GM12878 (cell line): ENCODE measurements at regions not wholly inside any gene's neighbourhood (a gene's known extent, or its start where the extent isn't known, plus 50 kb on each side); places are given as distances from the start of the nearest gene placed in this dataset.
A peak's percentile ranks its signal among the peaks of the same experiment; 100 is the strongest.

Source experiments
- ATAC-seq: fragments of 200-7000 bp; cut with Tn5 transposase; 3 replicates; pipeline ENCODE4 v1.9.1; 2020; ENCODE audit warnings: mild to moderate bottlenecking, moderate library complexity
- BruUV-seq: library from RNA; stranded (reverse); fragments of 400-500 nt; replicated peaks from 2 replicates; lab custom pipeline; 2021; lab: Mats Ljungman, UMichigan
- CTCF ChIA-PET: fragments of 300-600 bp; sonication (Branson Sonifier 250); formaldehyde crosslinking; extraction: SDS; loops from one replicate; lab custom pipeline; 2021; ENCODE audit warnings: inconsistent platforms; lab: Yijun Ruan, JAX
- POLR2A ChIA-PET: fragments of 350-600 bp; formaldehyde crosslinking; extraction: SDS; loops from one replicate; lab custom pipeline; 2021; ENCODE audit warnings: inconsistent platforms; lab: Charles Lee
- RAD21 ChIA-PET: fragments of 300-600 bp; sonication (Branson Sonifier 250); formaldehyde crosslinking; loops from one replicate; lab custom pipeline; 2023; ENCODE audit warnings: antibody characterized with exemption; ENCODE audit not compliant: unreplicated experiment; lab: Charles Lee
- SMC1A ChIA-PET: fragments of 300-600 bp; sonication (Branson Sonifier 250); formaldehyde crosslinking; loops from one replicate; lab custom pipeline; 2023; ENCODE audit not compliant: unreplicated experiment, uncharacterized antibody; lab: Charles Lee
- DNase-seq: peaks from one replicate; pipeline ENCODE4 v3.0.0-alpha.2; 2011; ENCODE audit warnings: low read depth, low spot score
- FAIRE-seq: peaks from 3 replicates; lab custom pipeline; 2011; peaks lifted over from hg19 to GRCh38; lab: Jason Lieb, UNC
- H2AFZ ChIP-seq: 2 replicates; pipeline ENCODE4 v1.6.0; 2011; ENCODE audit warnings: low read depth, low read length, control low read depth; ENCODE audit not compliant: control insufficient read depth
- H3K27ac ChIP-seq: 2 replicates; pipeline ENCODE4 v1.5.1; 2011; ENCODE audit warnings: control low read depth; ENCODE audit not compliant: control insufficient read depth, insufficient read depth
- H3K27me3 ChIP-seq, 2 experiments: replicated peaks in 1 of 2; 2 replicates each; pipeline versions ENCODE4 v1.6.0 to v1.6.1; 2011; ENCODE audit warnings: low read length in 1 of 2; ENCODE audit not compliant: control insufficient read depth in 2 of 2, insufficient read depth in 2 of 2
- H3K36me3 ChIP-seq, 2 experiments: 2 replicates each; pipeline ENCODE4 v1.5.1; 2011; ENCODE audit warnings: low read length in 1 of 2; ENCODE audit not compliant: control insufficient read depth in 2 of 2, insufficient read depth in 2 of 2
- H3K4me1 ChIP-seq: 2 replicates; pipeline ENCODE4 v1.6.1; 2011; ENCODE audit warnings: mild to moderate bottlenecking, low read length, moderate library complexity, mixed read lengths; ENCODE audit not compliant: control insufficient read depth, insufficient read depth
- H3K4me2 ChIP-seq: 2 replicates; pipeline ENCODE4 v1.6.0; 2011; ENCODE audit warnings: control low read depth; ENCODE audit not compliant: control insufficient read depth, insufficient read depth
- H3K4me3 ChIP-seq: fragments of 200-600 bp; sonication (generic); 2 replicates; pipeline ENCODE4 v1.5.1; 2016
- H3K79me2 ChIP-seq: 2 replicates; pipeline ENCODE4 v1.6.0; 2011; ENCODE audit warnings: low read length; ENCODE audit not compliant: control insufficient read depth, insufficient read depth
- H3K9ac ChIP-seq: 2 replicates; pipeline ENCODE4 v1.8.0; 2011; ENCODE audit warnings: low read length, control low read depth, mixed read lengths; ENCODE audit not compliant: control insufficient read depth, insufficient read depth
- H3K9me3 ChIP-seq: replicated peaks from 3 replicates; pipeline ENCODE4 v1.5.1; 2011; ENCODE audit warnings: mild to moderate bottlenecking, low read length; ENCODE audit not compliant: control insufficient read depth, insufficient read depth
- H4K20me1 ChIP-seq: 2 replicates; pipeline ENCODE4 v1.6.0; 2011; ENCODE audit not compliant: control insufficient read depth, insufficient read depth
- CREB1 ChIP-seq: IDR thresholded peaks from 2 replicates; pipeline ENCODE4 v1.6.1; 2012; ENCODE audit warnings: low read depth, mild to moderate bottlenecking, inconsistent platforms
- CREM ChIP-seq: IDR thresholded peaks from 2 replicates; pipeline ENCODE4 v1.6.1; 2014; ENCODE audit warnings: antibody characterized with exemption, low read depth
- DPF2 ChIP-seq: fragments of 450-650 bp; IDR thresholded peaks from 2 replicates; pipeline ENCODE4 v1.6.1; 2017; ENCODE audit warnings: mild to moderate bottlenecking
- ETV6 ChIP-seq, 2 experiments: fragments of 450-650 bp in 1 of 2; IDR thresholded peaks in 1 of 2; conservative IDR thresholded peaks in 1 of 2; 2 replicates each; pipeline ENCODE4 v1.6.1; 2014; ENCODE audit warnings: antibody characterized with exemption in 1 of 2, borderline replicate concordance in 1 of 2, low read depth in 1 of 2, mild to moderate bottlenecking in 1 of 2, moderate library complexity in 1 of 2
- NFYA ChIP-seq: IDR thresholded peaks from 2 replicates; pipeline ENCODE4 v1.6.1; 2011; ENCODE audit warnings: low read depth, mild to moderate bottlenecking, low read length, improper control_type of control experiment, borderline replicate concordance
- NR2F1 ChIP-seq: fragments of 450-650 bp; conservative IDR thresholded peaks from 2 replicates; pipeline ENCODE4 v1.6.1; 2017; ENCODE audit warnings: mild to moderate bottlenecking
- RUNX3 ChIP-seq: IDR thresholded peaks from 2 replicates; pipeline ENCODE4 v1.6.1; 2012; ENCODE audit warnings: low read length, inconsistent platforms
- SMAD1 ChIP-seq: fragments of 450-650 bp; IDR thresholded peaks from 2 replicates; pipeline ENCODE4 v1.6.1; 2018; ENCODE audit warnings: mild to moderate bottlenecking, low read depth; ENCODE audit not compliant: partially characterized antibody
- ZNF217 ChIP-seq: fragments of 450-650 bp; IDR thresholded peaks from 2 replicates; pipeline ENCODE4 v1.6.1; 2017; ENCODE audit warnings: antibody characterized with exemption, mild to moderate bottlenecking
- WGBS: methylation state at CpG from one replicate; pipeline ENCODE4 v1.1.6; 2016; ENCODE audit warnings: low lambda C conversion rate; ENCODE audit not compliant: insufficient replicate concordance, insufficient coverage; ENCODE audit errors: missing lambda C conversion rate; 5-methylcytosine and 5-hydroxymethylcytosine counted together
- in situ Hi-C: fragments of 300-500 bp; cut with MboI; formaldehyde crosslinking; loops from 9 replicates; pipeline ENCODE4 v1.14.3; 2018; ENCODE audit warnings: mixed read lengths
- intact Hi-C: fragments of 100-400 bp; cut with micrococcal nuclease; formaldehyde crosslinking; loops from one replicate; pipeline ENCODE4 v1.14.2; 2022; ENCODE audit not compliant: unreplicated experiment
- TF ChIP-seq, protein P1 (sequence below): fragments of 450-650 bp; IDR thresholded peaks from 2 replicates; pipeline ENCODE4 v1.6.1; 2016; ENCODE audit warnings: mild to moderate bottlenecking
- TF ChIP-seq, protein P2 (sequence below): fragments of 450-650 bp; IDR thresholded peaks from 2 replicates; pipeline ENCODE4 v1.6.1; 2017; ENCODE audit warnings: mild to moderate bottlenecking, low read depth, inconsistent platforms; ENCODE audit not compliant: poor library complexity, severe bottlenecking
- TF ChIP-seq, protein P3 (sequence below): IDR thresholded peaks from 2 replicates; pipeline ENCODE4 v1.6.1; 2012; ENCODE audit warnings: low read length, inconsistent platforms
- TF ChIP-seq, protein P4 (sequence below): IDR thresholded peaks from 2 replicates; pipeline ENCODE4 v1.6.1; 2011; ENCODE audit warnings: mild to moderate bottlenecking, low read depth, low read length, moderate library complexity; ENCODE audit not compliant: insufficient replicate concordance
- TF ChIP-seq, protein P5 (sequence below): fragments of 450-650 bp; formaldehyde crosslinking; IDR thresholded peaks from 2 replicates; pipeline ENCODE4 v1.4.0; 2020; ENCODE audit warnings: mild to moderate bottlenecking, moderate library complexity

DNA sequence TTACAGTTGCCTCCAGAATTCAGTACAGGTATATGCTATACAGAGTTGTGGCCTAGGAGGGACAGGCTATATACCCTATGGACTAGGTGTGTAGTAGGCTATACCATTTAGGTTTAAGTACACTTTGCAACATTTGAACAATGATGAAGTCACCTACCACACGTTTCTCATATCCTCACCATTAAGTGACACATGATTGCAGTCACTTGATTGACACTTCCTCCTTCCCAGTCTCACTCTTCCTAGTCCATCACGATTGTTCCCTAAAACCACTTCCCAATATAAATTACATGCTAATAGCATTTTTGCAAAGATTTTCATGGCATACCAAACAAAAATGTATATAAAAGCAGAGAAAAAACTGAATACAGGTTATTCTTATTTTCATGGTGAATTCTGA lies 312.2 kb downstream of the EPB41L4A start:
- H3K27ac ChIP-seq = no peak overlapping the region
- H3K4me3 ChIP-seq = no peak overlapping the region
- POLR2A ChIA-PET = no interaction called here
- DNase-seq (no peak), ATAC-seq (peak; percentile 80), FAIRE-seq (no peak)
- RAD21 ChIA-PET = interaction anchor here (1.3 kb wide), 1 partner anchor 39 kb away, joined by 4 read pairs; no protein-coding TSS in a partner anchor
- no peak overlapping the region for H3K4me2 ChIP-seq
- H2AFZ ChIP-seq = no peak overlapping the region
- CTCF ChIA-PET = no interaction called here
- no peaks in the 10 kb centered on the region for H3K36me3 ChIP-seq
- no peak overlapping the region for H3K9ac ChIP-seq
- H4K20me1 ChIP-seq = no peaks in the 10 kb centered on the region
- SMC1A ChIA-PET = interaction anchor here (1.5 to 2.7 kb wide), 3 partner anchors 10 to 39 kb away, joined by 5 to 9 read pairs (median 5); no protein-coding TSS in a partner anchor
- H3K27me3 ChIP-seq = no peaks in the 10 kb centered on the region
- WGBS = 2% methylated on average over 2 of the region's 2 CpGs
- H3K79me2 ChIP-seq = no peaks in the 10 kb centered on the region
- no peaks in the 10 kb centered on the region for H3K4me1 ChIP-seq
- BruUV-seq = no TSS peak
- H3K9me3 ChIP-seq = no peaks in the 10 kb centered on the region; the same call in 1 of the 3 replicates
- in situ Hi-C loops = no loop called here
- intact Hi-C loops = loop anchor here (5.0 kb wide), 1 partner anchor 35 kb away; no protein-coding TSS in a partner anchor
- TF ChIP-seq, protein P1, sequence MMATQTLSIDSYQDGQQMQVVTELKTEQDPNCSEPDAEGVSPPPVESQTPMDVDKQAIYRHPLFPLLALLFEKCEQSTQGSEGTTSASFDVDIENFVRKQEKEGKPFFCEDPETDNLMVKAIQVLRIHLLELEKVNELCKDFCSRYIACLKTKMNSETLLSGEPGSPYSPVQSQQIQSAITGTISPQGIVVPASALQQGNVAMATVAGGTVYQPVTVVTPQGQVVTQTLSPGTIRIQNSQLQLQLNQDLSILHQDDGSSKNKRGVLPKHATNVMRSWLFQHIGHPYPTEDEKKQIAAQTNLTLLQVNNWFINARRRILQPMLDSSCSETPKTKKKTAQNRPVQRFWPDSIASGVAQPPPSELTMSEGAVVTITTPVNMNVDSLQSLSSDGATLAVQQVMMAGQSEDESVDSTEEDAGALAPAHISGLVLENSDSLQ = peak; percentile 89
- TF ChIP-seq ZNF217 (no peak), NFYA (no peak), ETV6 (conservative IDR thresholded peaks at IDR 0.05 in 1 of 2, IDR thresholded peaks at IDR 0.05 in 1 of 2; ENCODE audit: borderline replicate concordance in 1 of 2, low read depth in 1 of 2) (0 out of 4 replicates have a peak, but pooled peaks of 1 of the 2 experiments have one; percentile 35), DPF2 (0 out of 2 replicates have a peak, but pooled peaks have one; percentile 49), RUNX3 (peak; percentile 56; the same call in 1 of the 2 replicates), NR2F1 (no peak), CREB1 (no peak), CREM (0 out of 2 replicates have a peak, but pooled peaks have one; percentile 38), SMAD1 (no peak)
- TF ChIP-seq, protein P2, sequence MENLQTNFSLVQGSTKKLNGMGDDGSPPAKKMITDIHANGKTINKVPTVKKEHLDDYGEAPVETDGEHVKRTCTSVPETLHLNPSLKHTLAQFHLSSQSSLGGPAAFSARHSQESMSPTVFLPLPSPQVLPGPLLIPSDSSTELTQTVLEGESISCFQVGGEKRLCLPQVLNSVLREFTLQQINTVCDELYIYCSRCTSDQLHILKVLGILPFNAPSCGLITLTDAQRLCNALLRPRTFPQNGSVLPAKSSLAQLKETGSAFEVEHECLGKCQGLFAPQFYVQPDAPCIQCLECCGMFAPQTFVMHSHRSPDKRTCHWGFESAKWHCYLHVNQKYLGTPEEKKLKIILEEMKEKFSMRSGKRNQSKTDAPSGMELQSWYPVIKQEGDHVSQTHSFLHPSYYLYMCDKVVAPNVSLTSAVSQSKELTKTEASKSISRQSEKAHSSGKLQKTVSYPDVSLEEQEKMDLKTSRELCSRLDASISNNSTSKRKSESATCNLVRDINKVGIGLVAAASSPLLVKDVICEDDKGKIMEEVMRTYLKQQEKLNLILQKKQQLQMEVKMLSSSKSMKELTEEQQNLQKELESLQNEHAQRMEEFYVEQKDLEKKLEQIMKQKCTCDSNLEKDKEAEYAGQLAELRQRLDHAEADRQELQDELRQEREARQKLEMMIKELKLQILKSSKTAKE = no peak
- TF ChIP-seq, protein P3, sequence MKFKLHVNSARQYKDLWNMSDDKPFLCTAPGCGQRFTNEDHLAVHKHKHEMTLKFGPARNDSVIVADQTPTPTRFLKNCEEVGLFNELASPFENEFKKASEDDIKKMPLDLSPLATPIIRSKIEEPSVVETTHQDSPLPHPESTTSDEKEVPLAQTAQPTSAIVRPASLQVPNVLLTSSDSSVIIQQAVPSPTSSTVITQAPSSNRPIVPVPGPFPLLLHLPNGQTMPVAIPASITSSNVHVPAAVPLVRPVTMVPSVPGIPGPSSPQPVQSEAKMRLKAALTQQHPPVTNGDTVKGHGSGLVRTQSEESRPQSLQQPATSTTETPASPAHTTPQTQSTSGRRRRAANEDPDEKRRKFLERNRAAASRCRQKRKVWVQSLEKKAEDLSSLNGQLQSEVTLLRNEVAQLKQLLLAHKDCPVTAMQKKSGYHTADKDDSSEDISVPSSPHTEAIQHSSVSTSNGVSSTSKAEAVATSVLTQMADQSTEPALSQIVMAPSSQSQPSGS = 0 out of 2 replicates have a peak, but pooled peaks have one; percentile 38
- TF ChIP-seq, protein P4, sequence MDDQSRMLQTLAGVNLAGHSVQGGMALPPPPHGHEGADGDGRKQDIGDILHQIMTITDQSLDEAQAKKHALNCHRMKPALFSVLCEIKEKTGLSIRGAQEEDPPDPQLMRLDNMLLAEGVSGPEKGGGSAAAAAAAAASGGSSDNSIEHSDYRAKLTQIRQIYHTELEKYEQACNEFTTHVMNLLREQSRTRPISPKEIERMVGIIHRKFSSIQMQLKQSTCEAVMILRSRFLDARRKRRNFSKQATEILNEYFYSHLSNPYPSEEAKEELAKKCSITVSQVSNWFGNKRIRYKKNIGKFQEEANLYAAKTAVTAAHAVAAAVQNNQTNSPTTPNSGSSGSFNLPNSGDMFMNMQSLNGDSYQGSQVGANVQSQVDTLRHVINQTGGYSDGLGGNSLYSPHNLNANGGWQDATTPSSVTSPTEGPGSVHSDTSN = peak; percentile 73
- TF ChIP-seq, protein P5, sequence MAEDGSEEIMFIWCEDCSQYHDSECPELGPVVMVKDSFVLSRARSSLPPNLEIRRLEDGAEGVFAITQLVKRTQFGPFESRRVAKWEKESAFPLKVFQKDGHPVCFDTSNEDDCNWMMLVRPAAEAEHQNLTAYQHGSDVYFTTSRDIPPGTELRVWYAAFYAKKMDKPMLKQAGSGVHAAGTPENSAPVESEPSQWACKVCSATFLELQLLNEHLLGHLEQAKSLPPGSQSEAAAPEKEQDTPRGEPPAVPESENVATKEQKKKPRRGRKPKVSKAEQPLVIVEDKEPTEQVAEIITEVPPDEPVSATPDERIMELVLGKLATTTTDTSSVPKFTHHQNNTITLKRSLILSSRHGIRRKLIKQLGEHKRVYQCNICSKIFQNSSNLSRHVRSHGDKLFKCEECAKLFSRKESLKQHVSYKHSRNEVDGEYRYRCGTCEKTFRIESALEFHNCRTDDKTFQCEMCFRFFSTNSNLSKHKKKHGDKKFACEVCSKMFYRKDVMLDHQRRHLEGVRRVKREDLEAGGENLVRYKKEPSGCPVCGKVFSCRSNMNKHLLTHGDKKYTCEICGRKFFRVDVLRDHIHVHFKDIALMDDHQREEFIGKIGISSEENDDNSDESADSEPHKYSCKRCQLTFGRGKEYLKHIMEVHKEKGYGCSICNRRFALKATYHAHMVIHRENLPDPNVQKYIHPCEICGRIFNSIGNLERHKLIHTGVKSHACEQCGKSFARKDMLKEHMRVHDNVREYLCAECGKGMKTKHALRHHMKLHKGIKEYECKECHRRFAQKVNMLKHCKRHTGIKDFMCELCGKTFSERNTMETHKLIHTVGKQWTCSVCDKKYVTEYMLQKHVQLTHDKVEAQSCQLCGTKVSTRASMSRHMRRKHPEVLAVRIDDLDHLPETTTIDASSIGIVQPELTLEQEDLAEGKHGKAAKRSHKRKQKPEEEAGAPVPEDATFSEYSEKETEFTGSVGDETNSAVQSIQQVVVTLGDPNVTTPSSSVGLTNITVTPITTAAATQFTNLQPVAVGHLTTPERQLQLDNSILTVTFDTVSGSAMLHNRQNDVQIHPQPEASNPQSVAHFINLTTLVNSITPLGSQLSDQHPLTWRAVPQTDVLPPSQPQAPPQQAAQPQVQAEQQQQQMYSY (CRISPR knock-in tag) = no peak
